ENCODE measurements at regions not wholly inside any gene's neighbourhood (a gene's known extent, or its start where the extent isn't known, plus 50 kb on each side); places are given as distances from the start of the nearest gene placed in this dataset.

- Mint-ChIP-seq H3K36me3 (ENCODE audit: low read depth, unreplicated experiment) (peaks cover 3% of the 10 kb centered on the region), H3K27me3 (ENCODE audit: unreplicated experiment) (no peaks in the 10 kb centered on the region), H3K9me3 (ENCODE audit: unreplicated experiment) (peaks cover 5% of the 10 kb centered on the region), H3K4me1 (ENCODE audit: unreplicated experiment) (no peaks in the 10 kb centered on the region), H3K4me3 (ENCODE audit: unreplicated experiment) (no peak overlapping the region), H3K27ac (ENCODE audit: unreplicated experiment) (no peak overlapping the region)
- DNase-seq (ENCODE audit: low spot score) = no peak
- no peak for TF ChIP-seq CTCF (IDR thresholded peaks at IDR 0.05; ENCODE audit: unreplicated experiment)
Observed at GRCh38 chr1:4033713-4034112, 133.6 kb upstream of the C1orf174 start.

GRCh38 chr1:4034318-4034887 lies 134.3 kb upstream of the C1orf174 start:
- H3K27ac Mint-ChIP-seq (ENCODE audit: unreplicated experiment) = no peak overlapping the region
- TF ChIP-seq CTCF (IDR thresholded peaks at IDR 0.05; ENCODE audit: unreplicated experiment) = no peak
- peaks cover 3% of the 10 kb centered on the region for H3K36me3 Mint-ChIP-seq (ENCODE audit: low read depth, unreplicated experiment)
- H3K27me3 Mint-ChIP-seq (ENCODE audit: unreplicated experiment) = no peaks in the 10 kb centered on the region
- H3K4me1 Mint-ChIP-seq (ENCODE audit: unreplicated experiment) = no peaks in the 10 kb centered on the region
- no peaks in the 10 kb centered on the region for H3K9me3 Mint-ChIP-seq (ENCODE audit: unreplicated experiment)
- DNase-seq (ENCODE audit: low spot score) = no peak
- no peak overlapping the region for H3K4me3 Mint-ChIP-seq (ENCODE audit: unreplicated experiment)

- H3K9me3 Mint-ChIP-seq (ENCODE audit: unreplicated experiment) = no peaks in the 10 kb centered on the region
- no peak overlapping the region for H3K27ac Mint-ChIP-seq (ENCODE audit: unreplicated experiment)
- no peak overlapping the region for H3K4me3 Mint-ChIP-seq (ENCODE audit: unreplicated experiment)
- peaks cover 5% of the 10 kb centered on the region for H3K27me3 Mint-ChIP-seq (ENCODE audit: unreplicated experiment)
- DNase-seq (ENCODE audit: low spot score) = no peak
- TF ChIP-seq CTCF (IDR thresholded peaks at IDR 0.05; ENCODE audit: unreplicated experiment) = no peak
- peaks cover 4% of the 10 kb centered on the region for H3K36me3 Mint-ChIP-seq (ENCODE audit: low read depth, unreplicated experiment)
- H3K4me1 Mint-ChIP-seq (ENCODE audit: unreplicated experiment) = peaks cover 3% of the 10 kb centered on the region
Observed at GRCh38 chr1:4044967-4045366, 144.9 kb upstream of the C1orf174 start.

GRCh38 chr1:4045397-4046010 lies 145.4 kb upstream of the C1orf174 start:
- Mint-ChIP-seq H3K9me3 (ENCODE audit: unreplicated experiment) (no peaks in the 10 kb centered on the region), H3K27me3 (ENCODE audit: unreplicated experiment) (peaks cover 5% of the 10 kb centered on the region), H3K4me1 (ENCODE audit: unreplicated experiment) (peaks cover 3% of the 10 kb centered on the region), H3K27ac (ENCODE audit: unreplicated experiment) (no peak overlapping the region), H3K36me3 (ENCODE audit: low read depth, unreplicated experiment) (peaks cover 4% of the 10 kb centered on the region), H3K4me3 (ENCODE audit: unreplicated experiment) (no peak overlapping the region)
- no peak for DNase-seq (ENCODE audit: low spot score)
- TF ChIP-seq CTCF (IDR thresholded peaks at IDR 0.05; ENCODE audit: unreplicated experiment) = no peak

- Mint-ChIP-seq H3K4me1 (ENCODE audit: unreplicated experiment) (peaks cover 3% of the 10 kb centered on the region), H3K36me3 (ENCODE audit: low read depth, unreplicated experiment) (peaks cover 4% of the 10 kb centered on the region)
Observed at GRCh38 chr1:4046836-4047461, 146.9 kb upstream of the C1orf174 start.

More at GRCh38 chr1:4046836-4047461, 146.9 kb upstream of the C1orf174 start:
- DNase-seq (ENCODE audit: low spot score) = no peak
- no peaks in the 10 kb centered on the region for H3K9me3 Mint-ChIP-seq (ENCODE audit: unreplicated experiment)
- peaks cover 7% of the 10 kb centered on the region for H3K27me3 Mint-ChIP-seq (ENCODE audit: unreplicated experiment)
- H3K4me3 Mint-ChIP-seq (ENCODE audit: unreplicated experiment) = no peak overlapping the region
- TF ChIP-seq CTCF (IDR thresholded peaks at IDR 0.05; ENCODE audit: unreplicated experiment) = no peak
- no peak overlapping the region for H3K27ac Mint-ChIP-seq (ENCODE audit: unreplicated experiment)
